ENCODE measurements at regions not wholly inside any gene's neighbourhood (a gene's known extent, or its start where the extent isn't known, plus 50 kb on each side); places are given as distances from the start of the nearest gene placed in this dataset.

DNA sequence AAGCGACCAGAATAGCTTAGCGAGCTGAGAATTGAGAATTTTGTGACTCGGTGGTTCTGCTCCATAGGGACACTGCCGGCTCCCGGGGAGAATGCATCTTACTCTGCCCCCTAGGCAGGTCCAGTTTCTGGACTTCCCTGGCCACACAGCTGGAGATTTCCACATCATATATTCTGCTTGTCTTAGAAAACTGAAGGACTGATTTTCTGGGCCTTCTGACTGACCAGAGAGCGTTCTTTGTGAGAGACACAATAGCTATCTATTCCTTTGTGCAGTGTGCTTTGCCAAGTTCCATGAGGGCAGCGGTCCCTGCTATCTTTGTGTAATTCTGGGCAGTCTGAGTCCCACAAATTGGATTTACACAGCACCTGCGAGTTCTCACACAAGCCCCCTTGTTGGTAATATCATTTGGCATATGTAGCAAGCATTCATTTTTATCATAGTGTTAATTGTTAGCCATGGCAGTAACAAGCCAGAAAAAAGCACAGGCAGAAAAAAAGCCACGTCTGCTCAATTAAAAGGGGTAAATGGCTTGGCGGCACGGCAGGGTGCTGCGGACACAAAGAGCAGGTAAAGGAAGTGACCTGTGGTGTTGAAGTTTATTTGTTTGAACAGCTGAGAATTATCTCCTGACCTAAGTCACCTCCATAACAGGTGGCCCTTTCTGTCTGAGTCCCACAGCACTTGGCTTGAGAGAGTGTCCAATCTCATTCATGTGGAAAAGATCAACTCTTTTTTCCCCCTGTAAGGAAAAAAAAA is 688.7 kb downstream of the TUSC7 start:
- TF ChIP-seq POLR2A (IDR thresholded peaks at IDR 0.05) (no peak), CTCF (IDR thresholded peaks at IDR 0.05) (no peak), POLR2AphosphoS5 (IDR thresholded peaks at IDR 0.05) (no peak), EP300 (IDR thresholded peaks at IDR 0.05) (no peak)
